Right lobe of liver (tissue), 6 donors: ENCODE measurements at regions not wholly inside any gene's neighbourhood (a gene's known extent, or its start where the extent isn't known, plus 50 kb on each side); places are given as distances from the start of the nearest gene placed in this dataset.
A peak's percentile ranks its signal among the peaks of the same experiment; 100 is the strongest.

Source experiments
- ATAC-seq, 4 donors: fragments of 200-7000 bp; cut with Tn5 transposase; one replicate each; pipeline ENCODE4 v1.9.1; 2020; ENCODE audit warnings: mild to moderate bottlenecking in 4 of 4, moderate library complexity in 4 of 4
- DNase-seq, 3 donors: peaks; one replicate each; pipeline ENCODE4 v3.0.0-alpha.2; 2020
- H3K27ac ChIP-seq, 3 donors: fragments of 200-600 bp; one replicate each; pipeline ENCODE4 v1.8.0; 2022
- H3K27me3 ChIP-seq, 2 donors: fragments of 200-600 bp; one replicate each; pipeline ENCODE4 v1.8.0; 2022
- H3K36me3 ChIP-seq, 4 donors: fragments of 200-600 bp; sonication (generic) in 1 of 4; one replicate each; pipeline versions ENCODE4 v1.5.1 to v1.8.0; 2017 to 2022; ENCODE audit warnings: control low read depth in 1 of 4
- H3K4me1 ChIP-seq, 4 donors: fragments of 200-600 bp; sonication (generic) in 1 of 4; one replicate each; pipeline versions ENCODE4 v1.5.1 to v1.8.0; 2017 to 2022; ENCODE audit warnings: control low read depth in 1 of 4
- H3K4me3 ChIP-seq, 3 donors: fragments of 200-600 bp; one replicate each; pipeline ENCODE4 v1.8.0; 2022
- H3K9me3 ChIP-seq, 4 donors: fragments of 200-600 bp; sonication (generic) in 1 of 4; one replicate each; pipeline versions ENCODE4 v1.5.1 to v1.8.0; 2017 to 2022; ENCODE audit warnings: control low read depth in 1 of 4
- POLR2A ChIP-seq: fragments of 450-650 bp; IDR thresholded peaks from one replicate; pipeline ENCODE4 v1.6.1; 2017; ENCODE audit warnings: antibody characterized with exemption, mild to moderate bottlenecking
- WGBS: methylation state at CpG from one replicate; pipeline ENCODE4 v1.1.6; 2018; ENCODE audit warnings: low coverage, low lambda C conversion rate; ENCODE audit not compliant: insufficient coverage; ENCODE audit errors: missing lambda C conversion rate; 5-methylcytosine and 5-hydroxymethylcytosine counted together
- intact Hi-C, 2 donors: fragments of 100-400 bp; cut with DNase I; formaldehyde crosslinking; loops; one replicate each; pipeline versions ENCODE4 v1.11.2 to v1.14.1; 2022
- TF ChIP-seq, protein P1 (sequence below), 4 donors: fragments of 200-600 bp in 3 of 4; fragments of 450-650 bp in 1 of 4; IDR thresholded peaks; one replicate each; pipeline versions ENCODE4 v1.5.1 to v1.8.0; 2016 to 2022; ENCODE audit warnings: antibody characterized with exemption in 4 of 4, mild to moderate bottlenecking in 2 of 4
- donor health status: DM: no; HTN: yes; CAD: no.
- donor health status: DM: no; HTN: no; CAD: no.
- donor health status: DM: no; HTN: no; CAD: no.
- donor health status: DM: no; HTN: yes; CAD: no.
- donor health status: DM: no; HTN: yes; CAD: no.

DNA sequence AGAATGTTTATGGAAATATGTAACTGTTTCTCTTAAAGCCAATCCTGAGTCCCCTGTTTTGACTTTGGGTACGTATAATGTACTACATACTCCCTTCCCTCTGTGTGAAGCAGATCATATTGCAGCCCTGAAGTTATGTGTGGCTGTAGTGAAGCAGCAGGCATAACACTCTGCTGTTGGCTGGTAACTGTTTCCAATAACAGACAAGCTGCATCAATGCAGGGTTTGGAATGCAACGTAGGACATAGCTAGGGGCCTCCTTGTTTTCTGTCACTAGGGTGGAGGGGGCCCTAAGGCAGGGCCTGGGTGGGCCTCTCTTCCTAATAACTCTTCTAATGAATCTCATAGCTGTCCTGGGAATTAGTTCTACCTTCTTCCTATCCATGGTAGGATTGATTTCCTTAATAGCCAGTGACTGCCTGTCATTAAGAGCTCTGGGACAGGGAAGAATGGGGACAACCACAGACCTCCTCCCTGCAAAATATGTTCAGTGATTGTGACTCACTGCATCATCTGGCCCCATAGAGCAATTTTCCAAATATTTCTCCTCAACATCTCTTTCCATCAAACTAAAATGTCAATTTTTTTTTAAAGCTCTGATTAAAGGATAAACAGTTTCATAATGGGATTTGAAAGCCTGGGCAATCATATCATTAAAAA is 129.6 kb upstream of the HMHB1 start:
- no peak overlapping the region for H3K27ac ChIP-seq
- TF ChIP-seq, protein P1, sequence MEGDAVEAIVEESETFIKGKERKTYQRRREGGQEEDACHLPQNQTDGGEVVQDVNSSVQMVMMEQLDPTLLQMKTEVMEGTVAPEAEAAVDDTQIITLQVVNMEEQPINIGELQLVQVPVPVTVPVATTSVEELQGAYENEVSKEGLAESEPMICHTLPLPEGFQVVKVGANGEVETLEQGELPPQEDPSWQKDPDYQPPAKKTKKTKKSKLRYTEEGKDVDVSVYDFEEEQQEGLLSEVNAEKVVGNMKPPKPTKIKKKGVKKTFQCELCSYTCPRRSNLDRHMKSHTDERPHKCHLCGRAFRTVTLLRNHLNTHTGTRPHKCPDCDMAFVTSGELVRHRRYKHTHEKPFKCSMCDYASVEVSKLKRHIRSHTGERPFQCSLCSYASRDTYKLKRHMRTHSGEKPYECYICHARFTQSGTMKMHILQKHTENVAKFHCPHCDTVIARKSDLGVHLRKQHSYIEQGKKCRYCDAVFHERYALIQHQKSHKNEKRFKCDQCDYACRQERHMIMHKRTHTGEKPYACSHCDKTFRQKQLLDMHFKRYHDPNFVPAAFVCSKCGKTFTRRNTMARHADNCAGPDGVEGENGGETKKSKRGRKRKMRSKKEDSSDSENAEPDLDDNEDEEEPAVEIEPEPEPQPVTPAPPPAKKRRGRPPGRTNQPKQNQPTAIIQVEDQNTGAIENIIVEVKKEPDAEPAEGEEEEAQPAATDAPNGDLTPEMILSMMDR (IDR thresholded peaks at IDR 0.05), result no peak
- TF ChIP-seq POLR2A, result no peak
- DNase-seq, result no peak
- H3K4me3 ChIP-seq, result no peak overlapping the region
- WGBS, result 95% methylated on average over 2 of the region's 2 CpGs
- no peaks in the 10 kb centered on the region for H3K4me1 ChIP-seq
- no peaks in the 10 kb centered on the region for H3K9me3 ChIP-seq
- intact Hi-C loops, result loop anchor here in 1 of 2 donors (10.0 kb wide), 1 partner anchor 168 kb away; no protein-coding TSS in a partner anchor
- no peaks in the 10 kb centered on the region for H3K36me3 ChIP-seq
- no peak for ATAC-seq
- H3K27me3 ChIP-seq, result no peaks in the 10 kb centered on the region

DNA sequence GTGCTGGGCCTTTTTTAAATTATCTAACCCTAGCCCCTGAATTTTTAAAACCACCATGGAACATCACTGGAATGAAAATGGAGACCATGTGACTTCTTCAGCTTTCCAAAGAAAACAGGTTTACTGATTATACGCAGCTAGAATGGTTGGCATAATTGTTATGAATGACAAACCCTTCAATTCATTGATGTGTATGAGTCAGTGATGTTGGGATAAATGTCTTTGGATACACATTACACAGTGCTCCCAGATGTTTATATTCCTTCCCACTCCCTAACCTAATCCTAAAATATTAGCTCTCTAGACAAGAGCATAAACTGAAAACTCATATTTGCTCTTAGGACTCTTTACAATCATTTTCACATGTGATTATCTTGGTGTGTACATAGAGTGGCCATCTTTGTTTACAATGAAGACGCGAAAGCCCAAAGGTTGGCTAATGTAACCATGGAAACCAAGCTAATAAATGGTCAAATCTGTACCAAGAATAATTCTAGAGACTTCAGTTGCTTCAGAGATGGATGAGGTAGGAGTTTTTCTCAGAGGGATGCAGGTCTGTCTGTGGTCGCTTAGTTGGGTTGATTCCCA is 131.2 kb upstream of the HMHB1 start:
- WGBS, result 80% methylated on average over 4 of the region's 4 CpGs
- no peak for ATAC-seq
- DNase-seq, result no peak
- H3K4me1 ChIP-seq, result no peaks in the 10 kb centered on the region
- TF ChIP-seq, protein P1 (IDR thresholded peaks at IDR 0.05), result no peak
- TF ChIP-seq POLR2A, result no peak
- H3K4me3 ChIP-seq, result no peak overlapping the region
- H3K27me3 ChIP-seq, result no peaks in the 10 kb centered on the region
- intact Hi-C loops, result loop anchor here in 1 of 2 donors (10.0 kb wide), 1 partner anchor 166 kb away; no protein-coding TSS in a partner anchor
- H3K36me3 ChIP-seq, result no peaks in the 10 kb centered on the region
- H3K9me3 ChIP-seq, result no peaks in the 10 kb centered on the region
- H3K27ac ChIP-seq, result no peak overlapping the region

DNA sequence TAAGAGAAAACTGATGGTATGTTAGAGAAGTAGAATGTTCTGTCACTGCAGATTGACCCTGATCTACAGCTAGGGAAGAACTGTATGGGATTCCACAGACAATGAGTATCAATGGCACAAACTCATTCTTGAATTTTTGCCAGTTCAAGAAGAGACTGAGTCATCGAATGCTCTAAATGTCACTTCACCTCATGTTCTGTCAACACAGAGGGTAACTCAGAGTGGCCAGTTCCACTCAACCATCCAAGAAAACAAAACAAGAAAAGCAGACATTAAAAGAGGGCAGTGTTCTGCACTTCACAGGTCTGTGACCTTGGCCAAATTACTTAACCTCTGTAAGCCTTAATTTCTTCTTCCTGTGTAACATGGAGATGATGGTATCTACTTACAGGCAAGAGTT is 132.2 kb upstream of the HMHB1 start:
- Histone ChIP-seq H3K4me3 (no peak overlapping the region), H3K4me1 (no peaks in the 10 kb centered on the region), H3K27ac (no peak overlapping the region), H3K9me3 (no peaks in the 10 kb centered on the region), H3K27me3 (no peaks in the 10 kb centered on the region), H3K36me3 (no peaks in the 10 kb centered on the region)
- WGBS, result 25% methylated on average over 1 of the region's 1 CpG
- peak in 2 of 4 donors; percentile 45 to 71 for ATAC-seq
- DNase-seq, result no peak
- intact Hi-C loops, result loop anchor here in 1 of 2 donors (10.0 kb wide), 1 partner anchor 165 kb away; no protein-coding TSS in a partner anchor
- TF ChIP-seq, protein P1 (IDR thresholded peaks at IDR 0.05), result no peak
- TF ChIP-seq POLR2A, result no peak

DNA sequence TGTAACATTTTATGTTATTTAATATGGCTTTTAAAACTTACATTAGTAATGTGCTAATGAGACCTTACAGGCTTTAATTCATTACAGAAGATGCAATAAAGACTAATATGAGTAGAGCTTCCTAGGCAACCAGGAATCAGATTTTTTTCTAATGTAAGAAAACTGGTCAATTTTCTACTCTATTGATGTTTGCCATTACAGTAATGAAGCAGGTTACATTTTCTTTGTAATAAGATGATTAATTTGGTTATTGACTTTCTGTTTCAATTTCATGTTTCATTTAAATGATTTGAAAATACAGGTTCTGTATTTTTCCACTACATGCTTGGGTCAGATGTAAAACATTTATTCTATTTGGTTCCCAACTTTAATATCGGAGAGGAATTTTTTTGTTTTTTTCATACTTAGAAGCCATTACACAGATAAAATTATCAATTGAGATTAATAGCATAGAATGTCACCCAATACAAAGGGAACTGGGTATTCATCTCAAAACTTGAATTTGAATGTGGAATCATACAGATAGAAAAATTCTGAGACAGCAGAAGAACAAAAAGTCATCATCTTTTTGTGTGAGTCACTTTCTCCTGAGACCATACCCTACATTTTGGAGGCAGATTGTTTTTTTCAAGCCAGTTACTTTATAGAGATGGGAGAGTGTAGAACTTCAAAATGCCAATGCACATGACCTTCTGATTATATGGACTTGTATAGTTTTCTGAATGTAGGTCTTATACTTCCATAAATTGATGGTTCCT is 133.6 kb upstream of the HMHB1 start:
- DNase-seq (no peak), ATAC-seq (no peak)

More for the DNA sequence above, 133.6 kb upstream of the HMHB1 start:
- Histone ChIP-seq H3K9me3 (no peaks in the 10 kb centered on the region), H3K27me3 (no peaks in the 10 kb centered on the region), H3K4me1 (peaks cover 0 to 9% (median 2%) of the 10 kb centered on the region in 4 donors), H3K27ac (no peak overlapping the region), H3K4me3 (no peak overlapping the region), H3K36me3 (no peaks in the 10 kb centered on the region)
- no peak for TF ChIP-seq POLR2A
- TF ChIP-seq, protein P1 (IDR thresholded peaks at IDR 0.05), result no peak
- intact Hi-C loops, result no loop called here
- 87% methylated on average over 1 of the region's 1 CpG for WGBS
